ENCODE measurements at regions not wholly inside any gene's neighbourhood (a gene's known extent, or its start where the extent isn't known, plus 50 kb on each side); places are given as distances from the start of the nearest gene placed in this dataset.
"Not testable (repeated sequence)": the region's sequence is repeated elsewhere in the genome, so short reads cannot be mapped to it uniquely, and the experiment has no call there.

GRCh38 chr2:89221474-89221873 is 530.0 kb downstream of the RPIA start:
- DNase-seq: not testable (repeated sequence)

DNA sequence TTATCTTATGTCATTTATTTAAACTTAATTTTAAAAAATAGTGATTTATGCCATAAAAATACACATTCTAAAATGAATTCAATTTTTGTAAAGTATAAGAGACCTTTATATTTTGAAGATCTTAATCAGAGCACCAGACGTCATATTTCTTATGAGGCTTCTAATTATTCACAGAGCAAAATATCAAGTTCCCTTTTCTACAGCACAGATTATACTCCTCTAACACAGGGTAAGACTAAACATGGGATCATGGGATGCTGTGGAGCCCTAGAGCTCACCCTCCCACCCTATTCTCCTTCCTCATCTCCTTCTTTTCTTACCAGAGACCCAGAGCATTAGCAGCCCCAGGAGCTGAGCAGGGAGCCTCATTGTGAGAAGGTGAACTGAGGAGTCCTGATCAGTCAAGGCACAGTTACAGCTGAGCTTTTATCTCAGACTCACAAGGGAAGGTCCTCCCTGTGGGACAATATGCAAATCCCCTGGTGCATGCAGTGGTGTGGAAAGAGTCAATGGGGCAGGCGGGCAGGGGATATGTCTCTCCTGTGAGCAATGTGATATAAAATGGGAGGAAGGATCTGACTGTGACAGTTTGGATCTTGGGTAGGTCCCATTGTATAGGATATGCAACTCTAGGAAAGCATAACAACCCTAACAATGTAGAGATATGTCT is 530.7 kb downstream of the RPIA start:
- not testable (repeated sequence) for DNase-seq

GRCh38 chr2:89224803-89225202 is 533.3 kb downstream of the RPIA start:
- not testable (repeated sequence) for DNase-seq

GRCh38 chr2:89229979-89230378 is 538.5 kb downstream of the RPIA start:
- not testable (repeated sequence) for DNase-seq

GRCh38 chr2:89231241-89231640 is 539.8 kb downstream of the RPIA start:
- DNase-seq: not testable (repeated sequence)

GRCh38 chr2:89233931-89234330 is 542.5 kb downstream of the RPIA start:
- not testable (repeated sequence) for DNase-seq

- not testable (repeated sequence) for DNase-seq
Measured at GRCh38 chr2:89234818-89235466, 543.5 kb downstream of the RPIA start.

DNA sequence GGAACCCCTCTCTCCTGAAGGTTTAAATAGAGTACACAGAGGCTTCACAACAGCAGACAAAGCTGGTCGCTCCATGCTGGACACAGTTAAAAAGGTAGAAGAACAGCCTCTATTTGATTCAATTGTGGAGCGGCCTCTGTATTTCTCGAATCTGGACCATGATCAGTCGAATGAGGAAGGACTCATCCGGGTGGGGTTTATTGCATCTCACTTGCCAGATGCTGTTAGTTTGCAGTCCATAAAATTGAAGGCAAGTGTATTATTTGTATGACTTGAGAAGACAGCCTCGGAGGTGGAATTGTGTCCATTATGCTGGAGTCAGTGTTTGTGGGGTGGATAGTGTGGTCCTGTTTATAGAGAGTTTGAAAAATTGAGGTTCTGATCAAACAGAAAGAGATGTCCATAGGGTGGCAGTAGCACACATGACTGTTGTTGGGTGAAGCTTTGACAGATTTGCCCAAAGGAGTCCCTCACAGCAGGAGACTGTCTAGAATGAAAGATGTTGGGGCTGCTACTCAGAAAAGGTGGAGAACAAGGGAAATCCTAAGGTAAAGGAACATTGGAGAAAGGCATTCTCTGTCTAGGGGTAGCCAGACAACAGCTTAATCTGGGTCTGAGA is 545.5 kb downstream of the RPIA start:
- DNase-seq: not testable (repeated sequence)

DNA sequence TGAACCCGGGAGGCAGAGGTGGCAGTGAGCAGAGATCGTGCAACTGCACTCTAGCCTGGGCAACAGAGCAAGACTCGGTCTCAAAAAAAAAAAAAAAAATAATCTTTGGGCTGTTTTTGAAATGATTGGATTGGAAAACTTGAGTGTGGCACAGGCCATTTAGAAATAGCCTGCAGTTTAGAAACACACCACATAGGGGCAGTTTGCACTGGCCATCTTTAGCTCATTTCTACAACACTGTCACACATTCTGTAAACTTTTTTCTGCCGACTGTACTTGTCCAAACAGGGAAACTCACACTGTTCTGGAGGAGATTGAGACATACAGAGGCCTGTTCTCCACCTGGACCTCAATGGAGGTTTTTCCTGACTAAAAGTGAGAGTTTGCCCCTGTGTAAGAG is 546.3 kb downstream of the RPIA start:
- DNase-seq: not testable (repeated sequence)

DNA sequence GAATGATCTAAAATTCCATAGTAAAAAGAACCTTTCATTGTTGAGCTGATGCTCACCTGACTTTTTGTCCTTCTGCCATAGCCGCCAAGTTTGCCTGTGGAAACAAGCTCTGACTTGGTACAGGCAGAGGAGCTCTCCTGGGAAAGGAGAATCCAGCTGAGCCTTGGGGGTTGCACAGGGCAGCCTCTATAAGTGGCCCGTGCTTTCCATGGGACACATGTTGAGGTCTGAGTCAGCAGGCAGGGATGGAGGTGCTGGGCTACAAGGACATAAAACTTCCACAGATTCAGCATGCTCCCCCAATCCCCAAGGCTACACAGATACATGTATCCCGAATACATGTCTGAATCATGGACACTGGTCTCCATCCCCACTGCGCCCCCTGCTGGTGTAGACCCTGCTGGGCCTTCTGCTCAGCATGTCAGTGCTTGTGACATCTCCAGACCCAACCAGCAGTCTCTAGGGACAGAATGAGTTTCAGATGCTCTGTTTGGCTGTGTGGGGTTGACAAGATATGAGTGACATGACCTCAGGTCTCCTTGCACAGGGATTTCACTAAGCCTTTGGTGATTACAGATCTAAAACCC is 551.7 kb downstream of the RPIA start:
- not testable (repeated sequence) for DNase-seq

- not testable (repeated sequence) for DNase-seq
Measured at GRCh38 chr2:89244407-89244806, 552.9 kb downstream of the RPIA start.

- DNase-seq: not testable (repeated sequence)
Measured at GRCh38 chr2:89245478-89245877, 554.0 kb downstream of the RPIA start.

DNA sequence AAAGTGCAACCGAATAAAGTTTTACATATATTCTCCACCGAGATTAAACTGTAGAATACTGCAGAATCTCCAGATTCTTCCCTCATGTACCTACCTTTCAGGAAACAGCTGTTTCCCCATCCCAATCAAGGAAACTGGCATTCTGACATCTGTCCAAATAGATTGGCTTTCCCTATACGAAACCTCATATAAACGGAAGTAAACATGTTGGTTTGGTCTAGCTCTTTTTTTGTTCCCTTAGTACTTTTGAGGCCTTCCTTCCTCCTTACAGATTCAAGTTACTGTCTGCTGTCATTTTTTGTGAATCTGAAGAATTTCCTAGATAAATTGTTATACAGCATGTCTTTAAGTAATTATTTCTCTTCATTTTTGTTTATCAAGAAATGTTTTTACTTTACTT is 554.6 kb downstream of the RPIA start:
- peak in 1 of 3 donors; percentile 4 for DNase-seq

DNA sequence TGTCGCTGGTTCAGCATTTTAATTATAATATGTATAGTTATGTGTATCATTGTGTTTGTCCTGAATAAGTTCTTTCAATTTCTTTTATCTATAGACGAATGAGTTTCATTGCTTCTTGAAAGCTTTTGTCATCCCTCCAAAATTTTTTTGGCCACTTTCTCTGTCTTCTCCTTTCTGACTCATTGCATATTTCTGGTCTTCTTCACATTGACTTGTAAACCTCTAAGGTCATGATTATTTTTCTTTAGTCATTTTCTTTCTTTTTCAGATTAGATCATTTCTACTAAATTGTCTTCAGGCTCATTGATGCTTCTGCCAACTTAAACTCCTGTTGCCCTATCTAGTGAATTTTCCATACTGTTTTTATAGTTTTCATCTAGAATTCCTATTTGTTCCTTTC is 555.1 kb downstream of the RPIA start:
- DNase-seq: not testable (repeated sequence)

DNA sequence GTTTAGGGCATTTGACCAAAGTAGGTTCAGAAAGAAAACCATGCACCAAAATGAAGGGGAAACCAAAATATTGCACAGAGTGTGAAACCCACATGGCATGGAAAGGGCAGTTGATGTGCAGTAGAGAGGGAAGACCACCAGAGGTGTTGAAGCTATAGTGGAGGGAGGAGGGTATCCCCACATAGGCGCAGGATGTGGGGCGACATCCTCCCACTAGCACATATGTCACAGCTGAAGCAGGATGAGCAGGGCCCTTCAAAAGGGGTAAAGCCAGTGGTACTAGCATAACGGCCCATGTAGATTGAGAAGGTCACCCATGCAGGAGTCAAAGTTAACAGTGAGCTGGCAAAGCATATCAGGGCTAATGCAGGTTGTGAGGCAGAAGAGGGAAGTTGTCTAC is 563.5 kb downstream of the RPIA start:
- not testable (repeated sequence) for DNase-seq

- not testable (repeated sequence) for DNase-seq
Measured at GRCh38 chr2:89273443-89273842, 582.0 kb downstream of the RPIA start.

- DNase-seq: not testable (repeated sequence)
Measured at GRCh38 chr2:89280536-89280935, 589.1 kb downstream of the RPIA start.

GRCh38 chr2:89286448-89287080 is 595.1 kb downstream of the RPIA start:
- not testable (repeated sequence) for DNase-seq

- DNase-seq: not testable (repeated sequence)
Measured at GRCh38 chr2:89287084-89287483, 595.6 kb downstream of the RPIA start.

DNA sequence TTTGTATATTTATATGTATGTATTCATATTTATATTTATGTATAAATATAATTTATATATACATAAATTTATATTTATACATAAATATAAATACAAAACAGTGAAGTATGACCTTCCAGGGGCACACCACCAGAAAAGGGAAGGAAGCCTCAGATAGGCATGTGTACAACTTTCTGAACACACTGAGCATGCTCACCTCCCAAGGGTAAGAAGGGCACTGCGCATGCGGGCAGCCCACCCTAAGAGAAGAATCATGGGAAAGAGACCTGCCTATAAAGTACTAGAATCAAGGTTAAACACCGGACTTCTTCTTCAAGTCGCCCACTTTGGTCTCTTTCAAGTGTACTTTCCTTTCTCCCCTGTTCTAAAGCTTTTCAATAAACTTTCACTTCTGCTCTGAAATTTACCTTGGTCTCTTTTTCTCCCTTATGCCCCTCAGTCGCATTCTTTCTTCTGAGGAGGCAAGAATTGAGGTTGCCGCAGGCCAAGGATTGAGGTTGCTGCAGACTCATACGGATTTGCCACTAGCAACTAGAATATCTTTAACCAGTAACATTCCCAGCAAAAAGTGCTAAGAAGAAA is 600.3 kb downstream of the RPIA start:
- not testable (repeated sequence) for DNase-seq

- DNase-seq: not testable (repeated sequence)
Measured at GRCh38 chr2:89293399-89293798, 601.9 kb downstream of the RPIA start.

- not testable (repeated sequence) for DNase-seq
Measured at GRCh38 chr2:89294335-89294734, 602.9 kb downstream of the RPIA start.
